DMS53 (cell line): ENCODE measurements at regions not wholly inside any gene's neighbourhood (a gene's known extent, or its start where the extent isn't known, plus 50 kb on each side); places are given as distances from the start of the nearest gene placed in this dataset.
"Not testable (repeated sequence)": the region's sequence is repeated elsewhere in the genome, so short reads cannot be mapped to it uniquely, and the experiment has no call there.

ENCODE experiments used
- DNase-seq: peaks from one replicate; lab custom pipeline; 2025; lab: John Stamatoyannopoulos, UW

- DNase-seq, result no peak
These were observed 884.5 kb upstream of the GJE1 start for GRCh38 chr6:141248021-141248799.

- peak; percentile 17 for DNase-seq
These were observed 888.4 kb upstream of the GJE1 start for GRCh38 chr6:141244366-141244765.

GRCh38 chr6:141242957-141243356 lies 889.8 kb upstream of the GJE1 start:
- DNase-seq, result no peak

DNA sequence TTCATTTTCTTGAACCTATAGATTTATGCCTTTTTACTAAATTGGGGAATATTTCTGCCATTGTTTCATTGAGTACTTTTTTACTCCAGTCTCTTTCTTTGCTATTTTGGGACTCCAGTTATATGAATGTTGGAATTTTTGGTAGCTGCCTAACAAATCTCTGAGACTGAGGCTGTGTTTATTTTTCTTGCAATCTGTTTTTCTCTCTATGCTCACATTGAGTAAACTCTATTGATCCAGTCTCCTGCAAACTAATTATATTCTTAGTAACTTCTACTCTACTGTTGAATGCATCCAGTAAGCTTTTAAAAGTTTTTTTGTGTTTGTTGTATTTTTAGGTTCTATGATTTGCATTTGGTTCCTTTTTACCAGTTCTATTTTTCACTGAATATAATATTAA lies 903.4 kb upstream of the GJE1 start:
- no peak for DNase-seq

GRCh38 chr6:141218583-141218982 lies 914.1 kb upstream of the GJE1 start:
- no peak for DNase-seq

DNA sequence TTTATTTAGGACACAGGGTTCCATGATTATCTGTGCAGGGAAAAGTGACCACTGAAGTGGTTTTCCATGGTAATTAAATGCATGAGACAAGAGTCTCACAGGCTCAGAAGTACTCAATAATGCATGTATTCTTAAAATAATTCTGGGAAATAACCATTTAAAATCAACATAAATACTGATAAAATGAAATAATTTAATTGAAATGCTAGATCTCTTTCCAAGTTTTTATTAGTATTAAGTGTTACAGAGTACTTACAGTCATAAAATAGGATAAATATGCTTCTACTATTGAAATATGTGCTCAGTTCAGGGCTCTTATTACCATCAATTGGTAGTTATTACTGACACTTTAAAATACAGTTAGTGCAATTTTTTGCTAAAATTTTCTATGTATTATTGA lies 916.0 kb upstream of the GJE1 start:
- DNase-seq, result no peak

- DNase-seq, result peak; percentile 13
These were observed 920.4 kb upstream of the GJE1 start for GRCh38 chr6:141212296-141212695.

- DNase-seq, result no peak
These were observed 920.9 kb upstream of the GJE1 start for GRCh38 chr6:141211845-141212244.

- peak; percentile 28 for DNase-seq
These were observed 921.8 kb upstream of the GJE1 start for GRCh38 chr6:141210901-141211300.

GRCh38 chr6:141209890-141210289 lies 922.8 kb upstream of the GJE1 start:
- DNase-seq, result no peak

- no peak for DNase-seq
These were observed 924.6 kb upstream of the GJE1 start for GRCh38 chr6:141208101-141208500.

DNA sequence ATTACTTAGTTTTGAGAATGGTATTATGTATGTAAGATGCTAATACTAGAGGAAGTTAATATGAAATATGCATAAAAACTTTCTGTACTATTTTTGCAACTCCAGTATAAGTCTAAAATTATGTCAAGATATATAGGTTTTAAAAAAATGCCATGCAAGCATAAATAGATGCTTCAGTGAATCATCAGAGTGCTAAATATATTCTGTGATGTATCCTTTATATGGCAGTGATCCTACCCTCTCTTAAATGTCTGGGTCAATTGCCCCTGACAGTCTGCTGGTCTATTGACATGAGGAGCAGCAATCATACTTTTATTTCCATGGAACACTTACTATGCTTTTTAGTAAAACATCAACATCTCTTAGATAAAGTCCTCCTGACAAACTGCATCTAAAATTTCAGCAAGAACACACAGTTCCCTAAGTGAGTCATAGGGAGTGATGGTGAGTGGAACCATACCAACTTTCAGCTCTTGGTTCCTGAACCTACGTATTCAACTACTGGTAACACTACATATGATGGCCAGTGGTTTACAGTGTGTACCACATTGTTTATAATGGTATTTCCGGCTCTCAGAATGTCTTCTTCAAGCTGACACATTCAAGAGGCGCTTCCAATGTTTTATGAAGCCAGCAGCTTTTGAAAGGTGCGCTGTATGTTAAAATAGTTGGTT lies 928.7 kb upstream of the GJE1 start:
- DNase-seq, result no peak

DNA sequence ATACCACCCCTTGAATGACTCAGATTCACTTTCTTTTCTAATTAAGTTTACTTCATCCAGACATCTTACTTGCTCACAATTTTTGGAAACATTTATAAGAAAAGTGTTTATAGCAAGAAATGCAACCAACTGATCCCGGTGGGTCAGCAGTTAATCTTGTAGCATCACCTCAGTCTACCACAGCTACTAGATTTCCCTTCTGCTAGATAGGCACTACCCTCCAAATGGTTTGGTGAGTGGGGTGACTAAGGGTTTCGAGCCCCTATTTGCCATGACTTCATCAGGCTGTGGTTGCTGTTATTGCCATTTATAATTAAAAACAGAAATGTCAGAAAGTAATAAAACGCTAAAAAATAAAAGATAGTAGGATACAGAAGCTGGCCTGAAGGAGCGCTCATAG lies 930.1 kb upstream of the GJE1 start:
- no peak for DNase-seq

GRCh38 chr6:141199074-141199473 lies 933.7 kb upstream of the GJE1 start:
- DNase-seq, result no peak

DNA sequence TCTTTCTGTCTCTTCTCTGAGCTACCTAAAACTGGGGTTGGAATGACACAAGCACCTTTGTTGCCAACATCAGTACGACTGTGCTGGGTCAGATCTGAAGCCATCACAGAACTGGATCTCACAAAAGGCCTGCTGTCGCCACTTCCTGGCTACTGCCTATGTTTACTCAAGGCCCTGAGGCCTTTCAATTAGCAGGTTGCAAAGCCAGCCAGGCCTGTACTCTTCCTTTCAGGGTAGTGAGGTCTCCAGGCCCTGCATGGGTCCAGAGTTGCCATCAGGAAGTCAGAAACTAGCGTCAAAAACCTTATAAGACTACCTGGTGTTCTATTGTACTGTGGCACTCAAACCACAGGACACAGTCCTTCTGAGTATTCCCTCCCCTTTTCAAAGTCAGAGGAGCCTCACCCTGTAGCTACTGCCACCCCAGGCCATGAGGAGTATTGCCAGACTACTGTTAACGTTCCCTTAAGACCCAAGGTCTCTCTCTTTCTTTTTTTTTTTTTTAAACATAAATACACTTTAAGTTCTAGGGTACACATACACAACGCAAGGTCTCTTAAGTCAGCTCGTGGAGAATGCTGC lies 937.4 kb upstream of the GJE1 start:
- DNase-seq, result peak; percentile 64

GRCh38 chr6:141183368-141183767 lies 949.4 kb upstream of the GJE1 start:
- no peak for DNase-seq

DNA sequence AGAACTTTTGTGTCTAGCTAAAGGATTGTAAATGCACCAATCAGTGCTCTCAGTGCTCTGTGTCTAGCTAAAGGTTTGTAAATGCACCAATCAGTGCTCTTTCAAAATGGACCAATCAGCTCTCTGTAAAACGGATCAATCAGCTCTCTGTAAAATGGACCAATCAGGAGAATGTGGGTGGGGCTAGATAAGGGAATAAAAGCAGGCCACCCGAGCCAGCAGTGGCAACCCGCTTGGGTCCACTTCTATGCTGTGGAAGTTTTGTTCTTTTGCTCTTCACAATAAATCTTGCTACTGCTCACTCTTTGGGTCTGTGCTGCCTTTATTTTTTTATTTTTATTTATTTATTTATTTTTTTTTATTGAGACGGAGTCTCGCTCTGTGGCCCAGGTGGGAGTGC lies 957.3 kb upstream of the GJE1 start:
- DNase-seq, result not testable (repeated sequence)

DNA sequence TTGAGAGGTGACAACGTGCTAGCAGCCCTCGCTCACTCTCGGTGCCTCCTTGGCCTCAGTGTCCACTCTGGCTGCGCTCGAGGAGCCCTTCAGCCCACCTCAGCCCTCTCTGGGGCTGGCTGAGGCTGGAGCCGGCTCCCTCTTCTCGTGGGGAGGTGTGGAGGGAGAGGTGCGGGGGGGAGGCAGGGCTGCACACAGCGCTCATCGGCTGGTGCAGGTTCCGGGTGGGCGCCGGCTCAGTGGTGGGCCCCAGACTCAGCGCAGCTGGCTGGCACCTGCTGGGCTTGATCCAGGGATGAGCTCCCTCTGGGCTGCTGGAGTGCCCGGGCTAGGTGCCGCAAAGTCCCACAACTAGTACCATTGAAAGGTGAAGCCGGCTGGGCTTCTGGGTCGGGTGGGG lies 957.8 kb upstream of the GJE1 start:
- DNase-seq, result no peak

DNA sequence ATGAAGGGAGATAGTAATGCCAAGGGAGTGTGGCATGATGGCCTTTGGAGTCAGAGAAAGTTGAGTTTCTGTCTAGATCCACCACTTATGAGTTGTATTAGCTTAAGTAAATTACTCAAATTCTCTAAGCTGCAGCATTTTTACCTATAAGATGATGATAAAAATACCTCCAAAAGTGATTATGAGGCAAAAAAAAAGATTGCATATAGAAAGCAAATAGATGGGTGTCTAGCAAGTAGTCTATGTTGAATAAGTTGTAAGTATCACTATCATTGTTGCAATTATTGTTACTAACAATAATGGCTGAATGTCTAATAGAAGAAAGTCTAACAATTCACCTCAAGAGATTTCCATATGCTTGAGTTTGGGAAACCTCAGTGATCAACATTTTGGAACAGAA lies 959.2 kb upstream of the GJE1 start:
- no peak for DNase-seq

DNA sequence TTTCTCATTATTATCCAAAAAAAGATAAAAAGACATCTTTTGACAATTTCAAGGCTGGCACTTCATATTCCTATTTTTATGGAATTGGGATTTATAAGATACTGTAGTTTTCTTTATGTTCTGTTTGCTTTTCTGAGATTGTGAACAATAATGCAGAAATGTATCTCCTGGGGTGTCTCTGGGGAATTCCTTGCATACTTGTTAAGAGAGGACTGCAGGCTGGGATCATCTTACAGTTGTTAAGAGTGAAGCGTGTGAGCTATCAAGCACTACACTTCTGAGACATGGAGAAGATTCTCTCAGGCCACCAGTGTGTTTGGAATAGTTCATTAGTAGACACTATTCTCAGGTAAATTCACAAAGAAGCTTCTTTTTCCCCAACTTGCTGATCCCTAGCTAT lies 963.3 kb upstream of the GJE1 start:
- no peak for DNase-seq

GRCh38 chr6:141167945-141168344 lies 964.8 kb upstream of the GJE1 start:
- no peak for DNase-seq

- peak; percentile 68 for DNase-seq
These were observed 967.6 kb upstream of the GJE1 start for GRCh38 chr6:141165002-141165665.
